ENCODE measurements at regions not wholly inside any gene's neighbourhood (a gene's known extent, or its start where the extent isn't known, plus 50 kb on each side); places are given as distances from the start of the nearest gene placed in this dataset.

DNA sequence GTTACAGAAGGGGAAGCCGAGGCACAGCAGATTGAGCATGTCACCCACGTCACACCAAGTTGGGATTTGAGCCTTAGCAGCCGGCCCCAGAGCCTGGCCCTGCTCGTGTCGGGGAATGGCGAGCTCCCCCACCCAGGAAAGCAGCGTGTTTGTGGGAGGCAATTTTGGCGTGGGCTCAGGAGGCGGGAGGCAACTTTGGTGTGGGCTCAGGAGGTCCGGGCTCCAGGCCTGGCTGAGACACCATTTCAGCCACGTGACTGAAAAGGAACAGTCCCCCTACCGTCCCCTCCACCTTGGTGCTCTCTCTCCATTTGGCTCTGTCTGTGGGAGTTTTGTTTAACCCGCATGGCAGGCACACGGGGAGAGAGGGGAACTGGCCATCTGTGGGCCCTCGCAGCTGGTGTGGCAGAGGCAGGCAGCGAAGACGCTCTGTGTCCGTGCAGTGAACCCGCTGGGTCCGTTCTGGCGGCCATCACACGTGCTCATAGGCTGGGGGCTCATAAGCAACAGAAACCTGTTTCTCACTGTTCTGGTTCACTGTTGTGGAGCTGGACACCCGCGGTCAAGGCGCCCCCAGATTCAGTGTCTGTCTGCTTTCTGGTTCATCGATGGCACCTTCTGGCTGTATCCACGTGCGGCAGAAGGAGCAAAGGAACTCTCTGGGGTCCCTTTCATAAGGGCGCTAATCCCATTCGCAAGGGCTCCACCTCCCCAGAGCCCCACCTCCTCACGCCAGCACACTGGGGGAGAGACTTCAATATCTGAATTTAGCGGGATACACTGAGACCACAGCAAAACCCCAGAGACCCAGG, 110.2 kb downstream of the CRYAA start:
- TF ChIP-seq POLR2AphosphoS5 (IDR thresholded peaks at IDR 0.05; ENCODE audit: low read depth, low read length) (no peak), POLR2A (IDR thresholded peaks at IDR 0.05; ENCODE audit: low read depth, low read length) (no peak)

Measured in GM12892 (cell line).